ENCODE measurements at regions not wholly inside any gene's neighbourhood (a gene's known extent, or its start where the extent isn't known, plus 50 kb on each side); places are given as distances from the start of the nearest gene placed in this dataset.
"Not testable (repeated sequence)": the region's sequence is repeated elsewhere in the genome, so short reads cannot be mapped to it uniquely, and the experiment has no call there.

GRCh38 chr16:64089697-64090096, 1032.2 kb downstream of the CDH11 start:
- no peak for DNase-seq

GRCh38 chr16:64088838-64089237, 1033.0 kb downstream of the CDH11 start:
- no peak for DNase-seq

DNA sequence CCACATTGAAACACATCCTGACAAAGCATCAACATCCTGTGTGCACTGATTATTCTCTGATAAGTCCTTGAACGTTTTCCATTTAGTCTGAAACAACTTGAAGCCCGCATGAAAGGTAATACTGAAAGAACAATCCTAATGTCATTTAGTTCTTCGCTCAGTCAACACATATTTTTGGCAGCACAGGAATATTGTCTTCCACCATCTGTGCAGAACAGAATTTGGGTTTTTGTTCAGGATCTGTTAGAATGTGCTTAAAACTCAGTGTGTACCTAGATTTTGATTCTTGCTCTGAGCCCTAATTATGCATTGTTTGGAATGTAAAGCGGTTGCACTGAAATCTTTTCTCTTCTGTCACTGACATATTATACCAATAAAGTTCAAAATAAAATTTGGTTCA, 1036.6 kb downstream of the CDH11 start:
- DNase-seq = no peak

- DNase-seq = no peak
Observed at GRCh38 chr16:64084706-64085105, 1037.2 kb downstream of the CDH11 start.

DNA sequence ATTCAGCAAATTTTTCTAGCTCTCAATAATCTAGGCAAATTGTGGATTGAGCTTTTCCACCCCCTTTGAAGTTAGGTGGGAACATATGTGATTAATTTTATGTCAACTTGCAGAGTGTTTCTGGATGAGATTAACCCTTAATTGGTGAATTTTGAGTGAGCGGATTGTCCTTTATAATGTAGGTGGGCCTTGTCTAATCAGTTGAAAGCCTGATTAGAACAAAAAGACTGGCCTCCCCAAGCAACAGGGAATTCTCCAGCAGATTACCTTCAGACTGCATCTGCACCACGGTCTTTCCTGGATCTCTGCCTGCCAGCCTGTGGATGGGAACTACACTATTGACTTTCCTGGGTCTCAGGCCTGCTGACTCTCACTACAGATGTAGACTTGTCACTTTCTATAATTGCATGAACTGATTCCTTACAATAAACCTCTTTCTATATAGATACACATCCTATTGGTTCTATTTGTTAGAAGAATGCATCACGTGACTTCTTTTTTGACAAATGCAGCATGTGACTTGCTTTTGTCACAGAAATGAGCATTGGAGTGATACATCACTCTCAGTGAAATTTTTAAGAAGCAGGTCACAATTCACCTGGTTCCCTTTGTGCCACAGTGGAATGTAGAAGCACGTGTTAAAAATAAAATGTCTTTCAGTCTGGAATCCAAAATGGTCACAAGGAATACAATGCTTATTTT, 1038.3 kb downstream of the CDH11 start:
- no peak for DNase-seq

DNA sequence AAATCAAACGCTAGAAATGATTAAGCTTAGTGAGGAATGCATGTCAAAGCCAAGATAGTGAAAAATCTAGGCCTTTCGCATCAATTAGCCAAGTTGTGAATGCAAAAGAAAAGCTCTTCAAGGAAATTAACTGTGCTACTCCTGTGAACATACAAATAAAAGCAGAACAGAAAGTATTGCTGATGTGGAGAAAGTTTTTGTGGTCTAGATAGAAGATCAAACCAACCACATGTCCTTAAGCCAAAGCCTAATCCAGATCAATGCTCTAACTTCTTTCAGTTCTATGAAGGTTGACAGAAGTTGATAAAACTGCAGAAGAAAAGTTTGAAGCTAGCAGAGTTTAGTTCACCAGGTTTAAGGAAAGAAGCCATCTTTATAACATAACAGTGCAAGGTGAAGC, 1044.6 kb downstream of the CDH11 start:
- DNase-seq = no peak

GRCh38 chr16:64074706-64075105, 1047.2 kb downstream of the CDH11 start:
- no peak for DNase-seq

DNA sequence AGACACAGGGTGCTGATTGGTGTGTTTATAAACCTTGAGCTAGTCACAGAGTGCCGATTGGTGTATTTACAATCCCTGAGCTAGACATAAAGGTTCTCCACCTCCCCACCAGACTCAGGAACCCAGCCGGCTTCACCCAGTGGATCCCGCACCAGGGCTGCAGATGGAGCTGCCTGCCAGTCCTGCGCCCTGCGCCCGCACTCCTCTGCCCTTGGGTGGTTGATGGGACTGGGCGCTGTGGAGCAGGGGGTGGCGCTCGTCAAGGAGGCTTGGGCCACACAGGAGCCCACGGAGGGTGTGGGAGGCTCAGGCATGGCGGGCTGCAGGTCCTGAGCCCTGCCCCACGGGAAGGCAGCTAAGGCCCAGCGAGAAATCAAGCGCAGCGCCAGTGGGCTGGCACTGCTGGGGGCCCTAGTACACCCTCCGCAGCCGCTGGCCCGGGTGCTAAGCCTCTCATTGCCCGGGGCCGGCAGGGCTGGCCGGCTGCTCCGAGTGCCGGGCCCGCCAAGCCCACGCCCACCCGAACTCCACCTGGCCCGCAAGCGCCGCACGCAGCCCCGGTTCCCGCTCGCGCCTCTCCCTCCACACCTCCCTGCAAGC, 1049.6 kb downstream of the CDH11 start:
- DNase-seq = not testable (repeated sequence)

- no peak for DNase-seq
Observed at GRCh38 chr16:64065523-64065922, 1056.3 kb downstream of the CDH11 start.

- DNase-seq = no peak
Observed at GRCh38 chr16:64061621-64062020, 1060.2 kb downstream of the CDH11 start.

DNA sequence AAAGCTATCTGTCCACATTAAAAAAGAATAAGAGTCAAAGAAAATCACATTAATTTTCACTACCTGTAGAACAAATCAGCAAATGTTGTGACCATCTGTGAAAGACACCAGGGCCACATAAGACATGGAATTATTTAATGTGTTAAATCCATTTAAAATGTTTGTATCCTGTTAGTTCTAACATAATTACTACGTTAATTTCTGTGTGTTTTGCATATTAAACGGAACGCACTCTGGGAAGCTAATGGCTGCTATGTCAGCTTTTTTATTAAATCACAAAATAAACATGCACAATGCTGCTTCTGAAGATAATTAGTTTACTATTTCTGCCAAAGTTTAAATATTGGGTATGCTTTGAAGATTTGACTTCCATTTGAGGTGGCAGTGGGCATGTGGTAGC, 1061.2 kb downstream of the CDH11 start:
- DNase-seq = no peak

GRCh38 chr16:64058685-64059084, 1063.2 kb downstream of the CDH11 start:
- no peak for DNase-seq

DNA sequence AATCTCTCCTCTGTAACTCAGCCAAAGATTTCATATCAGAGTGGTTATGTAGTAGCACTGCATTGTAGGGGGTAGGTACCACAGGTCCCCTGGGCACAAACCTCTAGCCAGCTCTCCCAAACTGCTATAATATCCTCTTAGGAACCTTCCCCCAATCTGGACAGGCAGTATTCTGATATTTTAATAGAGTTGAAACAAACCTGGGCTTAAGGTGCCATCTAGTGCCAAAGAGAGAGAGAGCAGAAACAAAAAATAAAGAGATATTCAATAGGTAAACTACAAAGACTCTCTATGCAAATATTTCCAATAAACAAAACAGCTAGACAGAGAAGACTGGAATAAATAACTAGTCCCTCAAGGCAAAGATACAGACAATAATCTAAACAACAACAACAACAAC, 1070.0 kb downstream of the CDH11 start:
- no peak for DNase-seq

- DNase-seq = no peak
Observed at GRCh38 chr16:64047878-64048277, 1074.0 kb downstream of the CDH11 start.

DNA sequence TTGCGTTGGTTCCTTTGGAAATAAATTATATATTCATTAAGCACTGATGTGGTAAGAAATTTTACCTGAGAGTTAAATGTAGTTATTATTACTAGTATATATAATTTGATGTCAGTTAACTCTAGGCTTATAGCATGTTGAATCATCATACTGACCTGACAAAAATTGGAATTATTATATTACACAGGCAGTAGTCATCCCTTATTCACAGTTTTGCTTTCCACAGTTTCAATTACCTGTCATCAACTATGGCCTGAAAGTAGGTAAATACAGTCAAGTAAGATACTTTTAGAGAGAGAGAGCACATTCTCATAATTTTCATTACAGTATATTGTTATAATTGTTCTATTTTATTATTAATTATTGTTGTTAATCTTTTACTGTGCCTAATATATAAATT, 1074.7 kb downstream of the CDH11 start:
- no peak for DNase-seq

GRCh38 chr16:64035337-64035736, 1086.5 kb downstream of the CDH11 start:
- DNase-seq = no peak

GRCh38 chr16:64019339-64019738, 1102.5 kb downstream of the CDH11 start:
- DNase-seq = no peak

DNA sequence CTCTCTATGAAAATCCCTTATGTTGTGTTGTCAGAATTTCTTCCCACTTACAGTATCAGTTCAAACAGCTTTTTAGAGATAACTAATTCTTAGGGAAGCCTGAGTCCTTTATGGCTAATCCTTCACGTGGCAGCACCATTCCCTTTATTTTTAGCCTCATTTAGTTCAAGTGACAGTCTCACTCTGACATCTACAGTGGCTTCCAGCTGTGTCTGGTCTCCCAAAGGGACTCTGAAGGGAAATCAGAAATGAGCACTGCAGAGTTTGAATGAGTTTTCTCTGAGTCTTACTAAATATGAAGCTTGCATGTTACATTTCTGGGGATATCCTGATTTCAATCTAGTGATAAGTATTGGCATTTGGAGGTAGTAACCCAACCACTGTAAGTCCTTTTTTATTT, 1104.1 kb downstream of the CDH11 start:
- DNase-seq = no peak

GRCh38 chr16:64013856-64014255, 1108.0 kb downstream of the CDH11 start:
- DNase-seq = no peak

- no peak for DNase-seq
Observed at GRCh38 chr16:64012166-64012565, 1109.7 kb downstream of the CDH11 start.

GRCh38 chr16:64011650-64012049, 1110.2 kb downstream of the CDH11 start:
- no peak for DNase-seq

GRCh38 chr16:64008131-64008530, 1113.7 kb downstream of the CDH11 start:
- no peak for DNase-seq

- no peak for DNase-seq
Observed at GRCh38 chr16:64004116-64004515, 1117.7 kb downstream of the CDH11 start.

GRCh38 chr16:63995025-63995424, 1126.8 kb downstream of the CDH11 start:
- no peak for DNase-seq

DNA sequence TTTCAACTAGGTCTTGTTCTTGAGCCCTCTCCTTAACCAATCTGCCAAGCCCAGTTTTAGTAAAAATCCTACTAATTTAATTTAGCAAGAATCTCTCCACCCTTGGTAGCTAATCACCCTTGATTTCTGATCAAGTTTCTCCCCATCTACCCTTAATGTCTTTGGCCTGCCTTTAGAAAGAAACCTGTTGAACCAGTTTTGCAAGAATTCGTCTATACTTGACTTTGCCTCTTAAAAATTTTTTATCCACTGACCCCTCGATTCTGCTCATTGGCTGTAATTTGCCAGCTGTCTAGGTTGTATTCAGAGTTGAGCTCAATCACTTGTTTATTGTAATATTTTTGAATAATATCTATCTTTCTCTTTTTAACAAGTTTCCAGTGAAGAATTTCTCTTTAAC, 1138.5 kb downstream of the CDH11 start:
- DNase-seq = no peak
